Nephron progenitor cell (in vitro differentiated cells): ENCODE measurements at regions not wholly inside any gene's neighbourhood (a gene's known extent, or its start where the extent isn't known, plus 50 kb on each side); places are given as distances from the start of the nearest gene placed in this dataset.

Source experiments
- DNase-seq: peaks from one replicate; pipeline ENCODE4 v3.0.0; 2021
- H3K27ac Mint-ChIP-seq: 2 replicates; pipeline ENCODE4 v1.8.0; 2021; ENCODE audit warnings: mild to moderate bottlenecking, moderate library complexity, mixed read lengths
- H3K27me3 Mint-ChIP-seq: 2 replicates; pipeline ENCODE4 v1.8.0; 2021; ENCODE audit warnings: mild to moderate bottlenecking, low read depth, mixed read lengths; ENCODE audit not compliant: poor library complexity
- H3K36me3 Mint-ChIP-seq: 2 replicates; pipeline ENCODE4 v1.8.0; 2021; ENCODE audit warnings: low read depth, mixed read lengths
- H3K4me1 Mint-ChIP-seq: 2 replicates; pipeline ENCODE4 v1.8.0; 2021; ENCODE audit warnings: mixed read lengths
- H3K4me3 Mint-ChIP-seq: 2 replicates; pipeline ENCODE4 v1.8.0; 2021; ENCODE audit warnings: mild to moderate bottlenecking, moderate library complexity, mixed read lengths
- H3K9me3 Mint-ChIP-seq: 2 replicates; pipeline ENCODE4 v1.8.0; 2021; ENCODE audit warnings: mild to moderate bottlenecking, moderate library complexity, mixed read lengths
- CTCF ChIP-seq: fragments of 200-600 bp; sonication (generic); IDR thresholded peaks from 2 replicates; pipeline ENCODE4 v1.5.0; 2021; ENCODE audit warnings: antibody characterized with exemption

DNA sequence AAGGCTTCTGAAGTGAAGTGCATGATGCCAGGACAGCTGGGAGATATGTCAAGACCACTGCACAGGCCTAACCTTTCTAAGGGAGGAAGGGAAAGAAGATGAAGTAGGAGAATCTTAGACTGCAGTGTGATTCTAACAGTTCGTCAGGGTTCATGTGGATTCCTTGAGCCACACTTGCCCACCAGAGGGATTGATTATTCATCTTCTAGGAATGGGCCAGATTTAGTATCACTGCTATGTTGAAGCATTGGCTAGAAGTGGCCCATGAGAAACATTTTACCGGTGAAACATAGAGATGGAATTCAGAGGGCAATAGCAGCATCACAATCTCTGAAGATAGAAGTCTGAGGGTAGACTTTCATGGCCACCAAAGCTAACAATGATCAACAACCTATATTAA is 550.8 kb upstream of the SLITRK1 start:
- no peaks in the 10 kb centered on the region for H3K4me1 Mint-ChIP-seq
- H3K9me3 Mint-ChIP-seq = no peaks in the 10 kb centered on the region
- H3K27me3 Mint-ChIP-seq = no peaks in the 10 kb centered on the region
- no peak overlapping the region for H3K4me3 Mint-ChIP-seq
- H3K27ac Mint-ChIP-seq = no peak overlapping the region
- no peaks in the 10 kb centered on the region for H3K36me3 Mint-ChIP-seq
- TF ChIP-seq CTCF = no peak
- no peak for DNase-seq

GRCh38 chr13:84431646-84432045 is 549.4 kb upstream of the SLITRK1 start:
- H3K4me3 Mint-ChIP-seq = no peak overlapping the region
- no peaks in the 10 kb centered on the region for H3K9me3 Mint-ChIP-seq
- no peak for TF ChIP-seq CTCF
- no peaks in the 10 kb centered on the region for H3K4me1 Mint-ChIP-seq
- DNase-seq = no peak
- H3K27ac Mint-ChIP-seq = no peak overlapping the region
- no peaks in the 10 kb centered on the region for H3K27me3 Mint-ChIP-seq
- no peaks in the 10 kb centered on the region for H3K36me3 Mint-ChIP-seq

DNA sequence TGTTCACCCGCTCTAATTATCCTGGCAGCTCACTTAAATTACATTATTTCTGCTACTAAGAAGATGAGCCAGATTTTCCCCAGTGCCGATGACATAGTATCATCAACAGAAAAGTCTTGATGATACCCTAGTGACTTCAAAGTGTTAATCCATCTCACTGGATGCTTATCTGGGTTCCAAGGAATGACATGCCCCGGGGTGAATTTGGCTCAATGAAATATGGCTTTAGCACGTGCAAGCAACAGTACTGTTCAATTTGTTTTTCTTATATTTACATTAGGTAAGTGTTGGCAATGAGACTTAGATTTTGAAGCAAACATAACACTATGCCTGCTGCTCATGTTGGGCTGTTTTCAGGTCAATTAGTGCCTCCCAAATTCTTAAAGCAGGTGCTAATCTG is 548.2 kb upstream of the SLITRK1 start:
- Mint-ChIP-seq H3K4me3 (no peak overlapping the region), H3K27ac (no peak overlapping the region), H3K4me1 (no peaks in the 10 kb centered on the region), H3K36me3 (no peaks in the 10 kb centered on the region), H3K27me3 (no peaks in the 10 kb centered on the region), H3K9me3 (no peaks in the 10 kb centered on the region)
- TF ChIP-seq CTCF = no peak
- no peak for DNase-seq

DNA sequence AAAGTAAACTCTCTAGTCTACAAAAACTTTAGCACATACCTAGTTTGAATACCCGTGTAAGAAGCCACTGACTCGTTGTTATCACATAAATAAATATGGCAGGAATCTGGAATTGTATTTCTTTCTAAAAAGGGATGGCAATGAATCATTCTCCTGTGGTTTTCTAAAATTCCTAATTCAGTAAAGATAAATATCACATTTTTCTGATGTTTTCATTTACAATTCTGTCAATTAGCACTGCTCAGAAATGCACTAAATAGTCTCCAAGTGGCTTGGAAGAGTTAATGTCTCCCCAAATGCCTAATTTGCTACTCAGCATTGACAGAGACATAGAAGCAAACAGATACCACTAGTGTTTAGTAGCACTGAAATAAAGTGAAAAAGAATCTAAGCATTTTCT is 547.7 kb upstream of the SLITRK1 start:
- H3K27me3 Mint-ChIP-seq = no peaks in the 10 kb centered on the region
- H3K9me3 Mint-ChIP-seq = no peaks in the 10 kb centered on the region
- no peaks in the 10 kb centered on the region for H3K4me1 Mint-ChIP-seq
- no peak for TF ChIP-seq CTCF
- H3K27ac Mint-ChIP-seq = no peak overlapping the region
- no peaks in the 10 kb centered on the region for H3K36me3 Mint-ChIP-seq
- H3K4me3 Mint-ChIP-seq = no peak overlapping the region
- DNase-seq = no peak

DNA sequence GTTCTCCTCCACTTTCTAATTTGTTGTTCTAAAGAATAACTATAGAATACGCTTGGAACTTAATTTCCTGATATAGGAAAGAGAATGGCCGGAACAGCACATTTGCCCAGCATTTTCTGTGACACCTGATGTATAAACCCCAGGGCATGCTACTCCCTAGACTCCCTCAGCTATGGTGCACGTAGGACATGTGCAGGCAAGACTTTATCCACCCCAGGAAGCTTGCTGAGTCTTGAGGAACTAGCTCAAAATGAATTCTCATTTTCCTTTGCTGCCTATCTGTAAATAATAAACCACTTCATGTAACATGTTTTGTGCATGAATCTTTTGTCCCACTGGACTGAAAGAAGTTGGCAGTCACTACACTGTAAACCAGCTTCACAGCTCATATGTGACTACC is 535.8 kb upstream of the SLITRK1 start:
- TF ChIP-seq CTCF = no peak
- Mint-ChIP-seq H3K4me1 (no peaks in the 10 kb centered on the region), H3K27ac (no peak overlapping the region), H3K4me3 (no peak overlapping the region), H3K36me3 (no peaks in the 10 kb centered on the region), H3K27me3 (peaks cover 2% of the 10 kb centered on the region), H3K9me3 (peaks cover 7% of the 10 kb centered on the region)
- no peak for DNase-seq

- Mint-ChIP-seq H3K9me3 (peaks cover 7% of the 10 kb centered on the region), H3K27ac (no peak overlapping the region), H3K4me1 (no peaks in the 10 kb centered on the region), H3K27me3 (peaks cover 2% of the 10 kb centered on the region), H3K36me3 (no peaks in the 10 kb centered on the region), H3K4me3 (no peak overlapping the region)
- DNase-seq = no peak
- no peak for TF ChIP-seq CTCF
Observed at GRCh38 chr13:84417416-84417815, 535.1 kb upstream of the SLITRK1 start.
